DND-41 (cell line): ENCODE measurements at regions not wholly inside any gene's neighbourhood (a gene's known extent, or its start where the extent isn't known, plus 50 kb on each side); places are given as distances from the start of the nearest gene placed in this dataset.

Source experiments
- EZH2 ChIP-seq: IDR thresholded peaks from 3 replicates; pipeline ENCODE4 v1.6.1; 2012; ENCODE audit warnings: borderline replicate concordance, low read depth, mild to moderate bottlenecking, moderate library complexity, low read length, inconsistent platforms; ENCODE audit not compliant: severe bottlenecking
- TF ChIP-seq, protein P1 (sequence below): IDR thresholded peaks from 2 replicates; pipeline ENCODE4 v1.5.1; 2012; ENCODE audit warnings: borderline replicate concordance, low read length, moderate library complexity, mild to moderate bottlenecking; ENCODE audit not compliant: poor library complexity, severe bottlenecking; ENCODE audit errors: extremely low read depth

DNA sequence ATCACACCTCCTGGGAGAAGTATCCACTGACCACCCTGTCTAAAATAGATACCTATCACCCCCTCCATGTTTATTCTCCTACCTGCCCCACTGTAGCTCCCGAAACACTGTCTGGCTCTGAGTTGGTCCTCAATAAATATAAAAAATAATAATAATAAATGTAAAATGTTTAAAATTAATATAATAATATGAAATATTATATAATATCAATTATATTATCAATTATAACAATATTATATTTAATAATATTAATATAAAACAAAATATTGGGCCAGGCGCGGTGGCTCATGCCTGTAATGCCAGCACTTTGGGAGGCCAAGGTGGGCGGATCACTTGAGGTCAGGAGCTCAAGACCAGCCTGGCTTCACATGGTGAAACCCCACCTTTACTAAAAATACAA is 52.3 kb upstream of the TIAM1 start:
- TF ChIP-seq, protein P1, sequence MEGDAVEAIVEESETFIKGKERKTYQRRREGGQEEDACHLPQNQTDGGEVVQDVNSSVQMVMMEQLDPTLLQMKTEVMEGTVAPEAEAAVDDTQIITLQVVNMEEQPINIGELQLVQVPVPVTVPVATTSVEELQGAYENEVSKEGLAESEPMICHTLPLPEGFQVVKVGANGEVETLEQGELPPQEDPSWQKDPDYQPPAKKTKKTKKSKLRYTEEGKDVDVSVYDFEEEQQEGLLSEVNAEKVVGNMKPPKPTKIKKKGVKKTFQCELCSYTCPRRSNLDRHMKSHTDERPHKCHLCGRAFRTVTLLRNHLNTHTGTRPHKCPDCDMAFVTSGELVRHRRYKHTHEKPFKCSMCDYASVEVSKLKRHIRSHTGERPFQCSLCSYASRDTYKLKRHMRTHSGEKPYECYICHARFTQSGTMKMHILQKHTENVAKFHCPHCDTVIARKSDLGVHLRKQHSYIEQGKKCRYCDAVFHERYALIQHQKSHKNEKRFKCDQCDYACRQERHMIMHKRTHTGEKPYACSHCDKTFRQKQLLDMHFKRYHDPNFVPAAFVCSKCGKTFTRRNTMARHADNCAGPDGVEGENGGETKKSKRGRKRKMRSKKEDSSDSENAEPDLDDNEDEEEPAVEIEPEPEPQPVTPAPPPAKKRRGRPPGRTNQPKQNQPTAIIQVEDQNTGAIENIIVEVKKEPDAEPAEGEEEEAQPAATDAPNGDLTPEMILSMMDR, result no peak
- no peak for TF ChIP-seq EZH2
